ENCODE measurements at regions not wholly inside any gene's neighbourhood (a gene's known extent, or its start where the extent isn't known, plus 50 kb on each side); places are given as distances from the start of the nearest gene placed in this dataset.
"Not testable (repeated sequence)": the region's sequence is repeated elsewhere in the genome, so short reads cannot be mapped to it uniquely, and the experiment has no call there.

GRCh38 chr2:17460371-17461086, 57.7 kb downstream of the RAD51AP2 start:
- DNase-seq, result no peak

GRCh38 chr2:17455343-17455742, 62.9 kb downstream of the RAD51AP2 start:
- no peak for DNase-seq

GRCh38 chr2:17446191-17446590, 72.0 kb downstream of the RAD51AP2 start:
- not testable (repeated sequence) for DNase-seq

GRCh38 chr2:17445744-17446143, 72.5 kb downstream of the RAD51AP2 start:
- DNase-seq, result no peak

DNA sequence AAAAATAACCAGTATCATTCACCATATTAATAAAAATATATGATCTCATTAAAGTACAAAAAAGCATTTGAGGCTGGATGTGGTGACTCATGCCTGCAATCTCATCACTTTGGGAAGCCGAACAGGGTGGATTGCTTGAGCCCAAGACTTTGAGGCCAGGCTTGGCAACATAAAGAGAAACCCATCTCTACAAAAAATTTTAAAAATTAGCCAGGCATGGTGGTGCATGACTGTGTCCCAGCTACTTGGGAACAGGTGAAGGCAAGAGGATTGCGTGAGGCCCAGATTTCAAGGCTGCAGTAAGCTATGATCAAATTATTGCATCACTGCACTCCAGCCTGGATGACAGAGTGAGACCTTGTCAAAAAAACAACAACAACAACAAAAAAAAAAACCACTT, 75.9 kb downstream of the RAD51AP2 start:
- DNase-seq, result no peak

DNA sequence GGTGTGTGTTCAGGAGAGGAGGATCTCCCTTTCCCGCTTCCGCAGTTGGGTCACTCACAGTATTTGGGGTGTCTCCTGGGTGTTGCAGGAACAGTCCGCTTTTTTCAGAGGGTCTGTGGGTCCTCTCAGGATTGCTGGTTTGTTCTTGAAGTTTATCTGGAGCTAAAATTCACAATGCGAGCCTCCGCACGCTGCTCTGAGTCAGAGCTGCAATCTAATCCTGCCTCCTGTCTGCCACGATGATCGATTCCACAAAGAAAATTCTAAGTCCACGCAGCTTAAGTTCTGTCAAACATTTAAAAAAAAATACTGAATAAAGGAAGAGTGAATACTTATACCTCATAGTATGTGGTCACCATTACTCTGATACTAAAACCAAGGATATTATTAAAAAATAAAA, 76.5 kb downstream of the RAD51AP2 start:
- no peak for DNase-seq

DNA sequence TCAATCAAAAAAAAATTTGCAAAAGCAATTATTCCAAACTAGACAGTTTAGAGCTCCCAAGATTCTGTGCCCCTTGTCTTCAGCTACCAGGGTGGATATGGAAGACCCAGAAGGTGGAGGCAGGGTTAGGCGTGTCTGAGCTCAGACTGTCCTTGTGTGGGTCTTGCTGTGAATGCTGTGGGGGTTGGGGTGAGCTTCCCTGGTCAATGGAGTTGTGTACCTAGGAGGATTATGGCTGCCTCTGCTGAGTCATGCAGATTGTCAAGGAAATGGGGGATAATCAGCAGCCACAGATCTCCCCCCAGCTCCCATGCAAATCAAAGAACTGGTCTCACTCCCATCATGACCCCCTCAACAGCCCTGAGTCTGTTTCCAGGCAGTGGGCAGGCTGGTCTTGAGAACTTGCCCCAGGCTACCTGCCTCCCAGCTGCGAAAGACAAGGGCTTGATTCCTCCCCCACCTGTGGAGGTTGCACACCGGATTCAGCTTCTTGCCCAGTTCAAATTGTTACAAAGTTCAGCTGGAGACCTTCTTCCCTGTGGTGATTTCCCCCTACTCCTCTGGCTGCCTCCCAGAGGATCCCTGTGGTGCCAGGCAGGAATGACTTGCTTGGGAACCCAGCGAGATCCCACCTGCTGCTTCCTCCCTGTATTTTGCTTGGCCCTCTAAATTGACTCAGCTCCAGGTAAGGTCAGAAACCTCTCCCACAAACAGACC, 77.0 kb downstream of the RAD51AP2 start:
- no peak for DNase-seq

- no peak for DNase-seq
Observed at GRCh38 chr2:17430326-17430725, 87.9 kb downstream of the RAD51AP2 start.

DNA sequence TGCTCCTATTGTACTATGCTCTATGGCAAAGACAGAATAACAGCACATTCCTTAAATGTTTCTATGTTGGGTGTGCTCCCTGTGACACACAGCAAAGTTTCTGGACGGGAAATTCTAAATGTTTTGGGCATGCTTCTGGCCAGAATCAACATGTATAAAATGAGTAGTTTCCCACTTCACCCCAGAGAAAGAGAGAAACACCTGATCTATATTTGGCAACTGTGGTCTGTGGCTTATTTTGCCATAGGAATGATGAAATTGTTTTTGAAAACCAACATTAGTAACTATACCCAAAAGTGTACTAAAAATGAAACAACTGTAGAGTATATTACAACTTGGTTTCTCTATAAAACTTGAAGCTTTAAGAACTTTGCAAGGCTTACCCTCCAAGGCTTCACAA, 89.1 kb downstream of the RAD51AP2 start:
- DNase-seq, result no peak

GRCh38 chr2:17427401-17427800, 90.8 kb downstream of the RAD51AP2 start:
- DNase-seq, result no peak

DNA sequence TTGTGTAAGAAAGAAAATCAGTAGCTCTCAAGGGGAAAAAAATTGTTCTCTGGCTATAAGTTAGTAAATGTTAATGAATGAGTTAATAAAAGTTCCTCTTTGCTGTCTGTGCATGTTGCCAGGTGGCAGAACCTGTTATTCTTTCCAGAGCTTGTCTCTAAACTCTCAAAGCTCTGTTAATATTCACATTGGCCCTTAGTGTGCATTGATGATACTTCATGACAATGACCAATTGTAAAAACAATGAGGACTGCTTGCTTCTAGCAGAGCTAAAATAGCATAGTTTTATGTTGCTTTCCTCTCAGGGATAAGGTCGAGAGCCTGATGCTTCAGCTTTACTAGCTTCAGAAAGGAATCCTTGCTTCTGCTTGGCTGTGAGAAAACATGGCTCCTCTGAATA, 91.5 kb downstream of the RAD51AP2 start:
- DNase-seq, result no peak

GRCh38 chr2:17422061-17422460, 96.2 kb downstream of the RAD51AP2 start:
- no peak for DNase-seq

DNA sequence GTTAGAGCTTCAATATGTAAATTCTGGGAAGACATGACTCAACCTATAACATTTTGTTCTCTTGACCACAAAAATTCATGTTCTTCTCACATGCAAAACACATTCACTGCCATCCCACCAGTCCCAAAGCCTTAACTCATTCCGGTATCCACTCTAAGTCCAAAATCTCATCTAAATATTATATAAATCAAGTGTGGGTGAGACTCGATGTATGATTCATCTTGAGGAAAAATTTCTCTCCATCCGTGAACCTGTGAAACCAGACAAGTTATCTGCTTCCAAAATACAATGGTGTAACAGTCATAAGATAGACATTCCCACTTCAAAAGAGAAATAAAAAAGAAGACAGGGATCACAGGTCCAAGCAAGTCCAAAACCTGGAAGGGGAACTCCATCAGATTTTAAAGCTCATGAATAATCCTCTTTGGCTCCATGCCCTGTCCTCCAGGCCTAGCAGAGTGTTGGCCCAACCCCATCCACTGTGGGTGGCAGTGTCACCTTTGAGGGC, 101.3 kb downstream of the RAD51AP2 start:
- no peak for DNase-seq

DNA sequence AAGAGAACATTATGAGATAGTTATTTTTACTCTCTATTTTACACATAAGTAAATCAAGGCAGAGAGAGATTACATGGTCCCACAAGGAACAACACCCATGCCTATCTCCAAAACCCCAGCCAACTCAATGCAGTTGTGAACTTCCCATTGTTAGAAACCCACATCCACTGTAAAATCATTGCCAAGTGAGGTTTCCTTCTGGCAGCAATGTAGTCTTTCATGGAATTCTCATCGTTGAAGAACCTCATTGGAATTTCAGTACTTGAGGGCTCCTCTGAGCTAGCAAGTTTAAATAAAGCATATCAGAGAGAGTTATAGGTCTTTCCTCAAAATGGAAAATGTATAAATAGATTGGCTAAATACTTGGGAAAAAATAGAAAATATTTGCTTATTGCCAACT, 105.2 kb downstream of the RAD51AP2 start:
- DNase-seq, result no peak

DNA sequence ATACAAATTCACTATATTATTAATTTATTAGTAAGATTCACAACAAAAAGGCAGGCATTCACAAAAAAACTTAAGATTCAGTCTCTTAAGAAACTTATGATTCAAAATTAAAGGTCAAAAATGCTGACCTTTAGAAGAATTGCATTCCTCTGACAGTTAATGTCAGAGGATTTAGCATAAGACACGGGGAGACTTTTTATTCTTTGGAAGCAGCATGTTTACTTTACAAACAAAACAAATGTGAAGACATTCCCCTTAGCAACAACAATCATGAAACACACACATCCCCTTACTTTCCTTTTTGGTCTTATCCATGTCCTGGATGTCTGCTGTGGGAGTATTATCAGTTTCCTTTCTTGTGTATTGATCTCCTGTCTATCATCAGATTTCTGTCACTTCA, 117.1 kb downstream of the RAD51AP2 start:
- DNase-seq, result no peak

GRCh38 chr2:17398770-17399169, 119.5 kb downstream of the RAD51AP2 start:
- no peak for DNase-seq

- no peak for DNase-seq
Observed at GRCh38 chr2:17388798-17389197, 129.4 kb downstream of the RAD51AP2 start.

DNA sequence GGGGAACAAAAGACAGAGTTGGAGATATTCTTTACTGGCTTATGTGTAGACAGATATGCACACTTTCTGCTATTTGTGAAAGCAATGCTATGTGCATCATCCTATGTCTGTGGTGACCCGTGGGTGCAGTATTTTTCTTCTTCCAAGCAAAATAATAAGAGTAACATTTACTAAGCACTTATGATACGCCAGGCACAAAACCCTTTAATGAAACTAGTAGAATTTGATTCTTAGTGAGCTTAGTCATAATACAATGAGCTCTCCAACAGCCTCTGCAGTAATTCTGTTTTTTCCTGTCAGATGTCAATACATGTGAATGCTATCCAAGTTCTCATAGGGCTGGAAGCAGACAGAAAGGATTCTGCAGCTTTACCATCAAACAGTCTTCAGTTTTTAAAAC, 130.6 kb downstream of the RAD51AP2 start:
- DNase-seq, result no peak

DNA sequence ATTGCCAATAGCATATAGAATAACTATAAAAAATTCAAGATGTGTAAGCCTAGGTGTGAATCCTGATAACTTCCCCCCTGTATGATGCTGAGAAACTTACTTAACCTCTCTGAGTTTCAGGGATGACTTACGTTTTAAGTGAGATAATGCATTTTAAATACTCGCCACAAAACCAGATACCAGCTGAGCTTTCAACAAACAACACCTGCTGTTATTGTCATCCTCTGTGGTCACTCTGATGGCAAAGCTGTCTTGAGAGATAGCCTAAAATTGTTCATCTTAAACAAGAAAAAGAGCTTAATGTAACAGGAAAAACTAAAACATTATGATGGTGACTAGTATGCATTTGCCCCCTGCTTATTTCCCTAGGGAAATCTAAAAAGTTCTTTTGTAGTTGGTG, 131.5 kb downstream of the RAD51AP2 start:
- DNase-seq, result no peak

DNA sequence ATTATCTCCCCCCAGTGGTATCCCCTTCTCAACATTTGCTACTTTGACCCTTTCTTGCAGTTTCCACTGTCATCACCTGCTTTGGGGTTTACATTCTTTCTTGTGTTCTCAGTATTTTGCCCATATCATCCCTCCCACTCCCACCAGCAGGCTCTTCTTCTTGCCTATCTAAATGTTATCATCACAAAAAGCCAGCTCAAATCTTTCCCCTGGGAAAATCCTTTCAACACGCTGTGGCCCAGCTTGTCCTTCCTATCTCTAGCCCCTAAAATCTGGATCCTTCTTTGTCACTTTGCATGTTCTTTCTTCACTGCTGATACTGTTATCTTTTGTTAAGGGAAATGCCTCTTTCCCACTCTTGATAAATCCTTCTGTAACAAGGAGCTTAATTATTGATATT, 138.2 kb downstream of the RAD51AP2 start:
- DNase-seq, result no peak

GRCh38 chr2:17375262-17375661, 143.0 kb downstream of the RAD51AP2 start:
- no peak for DNase-seq

- DNase-seq, result no peak
Observed at GRCh38 chr2:17373741-17374140, 144.5 kb downstream of the RAD51AP2 start.

- no peak for DNase-seq
Observed at GRCh38 chr2:17373041-17373440, 145.2 kb downstream of the RAD51AP2 start.

GRCh38 chr2:17363846-17364245, 154.4 kb downstream of the RAD51AP2 start:
- DNase-seq, result no peak

GRCh38 chr2:17362956-17363355, 155.3 kb downstream of the RAD51AP2 start:
- DNase-seq, result no peak
